ENCODE measurements at regions not wholly inside any gene's neighbourhood (a gene's known extent, or its start where the extent isn't known, plus 50 kb on each side); places are given as distances from the start of the nearest gene placed in this dataset.

GRCh38 chr7:155229548-155230168 lies 68.0 kb upstream of the INSIG1 start:
- H3K4me3 ChIP-seq (ENCODE audit: low read depth, low read length) = no peak overlapping the region
- TF ChIP-seq CTCF (IDR thresholded peaks at IDR 0.05; ENCODE audit: borderline replicate concordance, insufficient read depth, low read depth, low read length) = no peak

GRCh38 chr7:155230169-155230593 lies 67.5 kb upstream of the INSIG1 start:
- TF ChIP-seq CTCF (IDR thresholded peaks at IDR 0.05; ENCODE audit: borderline replicate concordance, insufficient read depth, low read depth, low read length) = no peak
- no peak overlapping the region for H3K4me3 ChIP-seq (ENCODE audit: low read depth, low read length)

- H3K4me3 ChIP-seq (ENCODE audit: low read depth, low read length) = no peak overlapping the region
- TF ChIP-seq CTCF (IDR thresholded peaks at IDR 0.05; ENCODE audit: borderline replicate concordance, insufficient read depth, low read depth, low read length) = no peak
These were observed 66.4 kb upstream of the INSIG1 start for GRCh38 chr7:155231241-155231800.

GRCh38 chr7:155231941-155232340 lies 65.7 kb upstream of the INSIG1 start:
- no peak for TF ChIP-seq CTCF (IDR thresholded peaks at IDR 0.05; ENCODE audit: borderline replicate concordance, insufficient read depth, low read depth, low read length)
- H3K4me3 ChIP-seq (ENCODE audit: low read depth, low read length) = no peak overlapping the region

- no peak for TF ChIP-seq CTCF (IDR thresholded peaks at IDR 0.05; ENCODE audit: borderline replicate concordance, insufficient read depth, low read depth, low read length)
- H3K4me3 ChIP-seq (ENCODE audit: low read depth, low read length) = no peak overlapping the region
These were observed 64.8 kb upstream of the INSIG1 start for GRCh38 chr7:155232911-155233310.

GRCh38 chr7:155233311-155234157 lies 64.1 kb upstream of the INSIG1 start:
- no peak overlapping the region for H3K4me3 ChIP-seq (ENCODE audit: low read depth, low read length)
- no peak for TF ChIP-seq CTCF (IDR thresholded peaks at IDR 0.05; ENCODE audit: borderline replicate concordance, insufficient read depth, low read depth, low read length)
